OCI-M1 (cell line): ENCODE measurements at regions not wholly inside any gene's neighbourhood (a gene's known extent, or its start where the extent isn't known, plus 50 kb on each side); places are given as distances from the start of the nearest gene placed in this dataset.
A peak's percentile ranks its signal among the peaks of the same experiment; 100 is the strongest.

Experiments used
- DNase-seq: peaks from one replicate; lab custom pipeline; 2025; lab: John Stamatoyannopoulos, UW

- DNase-seq = no peak
Observed at GRCh38 chr6:163804991-163805390, 390.5 kb downstream of the QKI start.

GRCh38 chr6:163802267-163802666 is 387.7 kb downstream of the QKI start:
- no peak for DNase-seq

- no peak for DNase-seq
Observed at GRCh38 chr6:163797296-163797845, 382.9 kb downstream of the QKI start.

- no peak for DNase-seq
Observed at GRCh38 chr6:163793011-163793983, 378.8 kb downstream of the QKI start.

GRCh38 chr6:163790266-163790840 is 375.8 kb downstream of the QKI start:
- no peak for DNase-seq

- no peak for DNase-seq
Observed at GRCh38 chr6:163789199-163789810, 374.8 kb downstream of the QKI start.

GRCh38 chr6:163786995-163787671 is 372.6 kb downstream of the QKI start:
- DNase-seq = peak; percentile 45

- DNase-seq = peak; percentile 59
Observed at GRCh38 chr6:163782436-163783003, 368.0 kb downstream of the QKI start.

GRCh38 chr6:163780994-163781393 is 366.5 kb downstream of the QKI start:
- no peak for DNase-seq

GRCh38 chr6:163779727-163780284 is 365.3 kb downstream of the QKI start:
- DNase-seq = no peak

GRCh38 chr6:163777716-163778115 is 363.2 kb downstream of the QKI start:
- DNase-seq = peak; percentile 89

GRCh38 chr6:163776906-163777686 is 362.6 kb downstream of the QKI start:
- peak; percentile 98 for DNase-seq

GRCh38 chr6:163776196-163776905 is 361.8 kb downstream of the QKI start:
- DNase-seq = peak; percentile 68

- DNase-seq = no peak
Observed at GRCh38 chr6:163775313-163775712, 360.8 kb downstream of the QKI start.

- no peak for DNase-seq
Observed at GRCh38 chr6:163774485-163774884, 360.0 kb downstream of the QKI start.

GRCh38 chr6:163773646-163774045 is 359.1 kb downstream of the QKI start:
- DNase-seq = no peak

GRCh38 chr6:163772701-163773100 is 358.2 kb downstream of the QKI start:
- no peak for DNase-seq

- no peak for DNase-seq
Observed at GRCh38 chr6:163771180-163771579, 356.7 kb downstream of the QKI start.

- no peak for DNase-seq
Observed at GRCh38 chr6:163768905-163769304, 354.4 kb downstream of the QKI start.

- DNase-seq = no peak
Observed at GRCh38 chr6:163766936-163767335, 352.4 kb downstream of the QKI start.
